ENCODE measurements at regions not wholly inside any gene's neighbourhood (a gene's known extent, or its start where the extent isn't known, plus 50 kb on each side); places are given as distances from the start of the nearest gene placed in this dataset.
"Not testable (repeated sequence)": the region's sequence is repeated elsewhere in the genome, so short reads cannot be mapped to it uniquely, and the experiment has no call there.

- ChIA-PET POLR2A (ENCODE audit: low non-redundant PET) (no interaction called here), CTCF (no interaction called here)
- no peak overlapping the region for H3K27ac ChIP-seq
- no peak for DNase-seq (ENCODE audit: low spot score)
- TF ChIP-seq CTCF (conservative IDR thresholded peaks at IDR 0.05; ENCODE audit: low read depth): no peak
These were observed 540.3 kb upstream of the CADM1 start for GRCh38 chr11:116044520-116044919.

DNA sequence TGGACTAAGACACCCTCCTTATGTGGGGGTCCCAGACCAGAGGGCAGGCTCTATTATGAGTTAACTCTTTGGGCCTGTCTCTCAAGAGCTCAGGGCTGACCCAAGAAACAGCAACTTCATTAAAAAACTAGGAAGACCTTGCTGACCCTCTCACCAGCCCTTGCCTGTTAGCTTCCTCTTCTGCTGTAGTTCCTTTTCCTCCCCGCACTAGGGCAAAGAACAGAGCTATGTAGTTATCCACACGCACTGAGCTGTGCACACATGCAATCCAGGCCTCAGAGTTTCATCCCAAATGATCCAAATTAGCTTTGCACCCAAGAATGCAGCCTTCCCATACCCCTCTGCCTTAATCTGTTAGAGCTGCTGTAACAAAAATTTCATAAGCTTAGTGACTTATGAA is 539.6 kb upstream of the CADM1 start:
- POLR2A ChIA-PET (ENCODE audit: low non-redundant PET): no interaction called here

GRCh38 chr11:116043059-116043458 is 538.8 kb upstream of the CADM1 start:
- POLR2A ChIA-PET (ENCODE audit: low non-redundant PET); DNase-seq (ENCODE audit: low spot score); CTCF ChIA-PET; H3K27ac ChIP-seq: not testable (repeated sequence)

More for the DNA sequence above, 539.6 kb upstream of the CADM1 start:
- no peak for DNase-seq (ENCODE audit: low spot score)
- CTCF ChIA-PET: no interaction called here
- H3K27ac ChIP-seq: no peak overlapping the region
- TF ChIP-seq CTCF (conservative IDR thresholded peaks at IDR 0.05; ENCODE audit: low read depth): no peak

DNA sequence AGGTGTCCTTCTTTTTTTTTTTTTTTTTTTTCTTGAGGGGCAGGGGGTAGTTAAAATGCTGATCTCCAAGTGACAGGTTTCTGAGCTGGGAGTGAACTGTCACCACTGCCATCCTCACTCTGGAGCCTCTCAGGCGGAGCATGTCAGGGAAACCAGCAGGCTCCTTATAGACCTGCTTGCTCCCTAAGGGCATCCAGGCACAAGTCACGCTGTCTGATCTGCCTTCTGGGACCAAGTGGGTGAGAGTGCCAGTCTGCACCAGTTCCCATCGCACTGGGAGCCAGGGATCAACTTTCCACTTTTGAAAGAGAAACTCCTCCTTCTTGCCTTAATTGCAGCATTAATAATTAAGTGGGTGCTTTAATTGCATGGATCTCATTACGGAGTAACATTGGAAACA is 537.9 kb upstream of the CADM1 start:
- ChIA-PET CTCF (interaction anchor here (0.7 kb wide), 1 partner anchor 285 kb away, joined by 4 read pairs; no protein-coding TSS in a partner anchor), POLR2A (ENCODE audit: low non-redundant PET) (no interaction called here)
- DNase-seq (ENCODE audit: low spot score): no peak
- no peak overlapping the region for H3K27ac ChIP-seq
- no peak for TF ChIP-seq CTCF (conservative IDR thresholded peaks at IDR 0.05; ENCODE audit: low read depth)

GRCh38 chr11:116037861-116038260 is 533.6 kb upstream of the CADM1 start:
- no peak for DNase-seq (ENCODE audit: low spot score)
- no peak for TF ChIP-seq CTCF (conservative IDR thresholded peaks at IDR 0.05; ENCODE audit: low read depth)
- H3K27ac ChIP-seq: no peak overlapping the region
- ChIA-PET CTCF (no interaction called here), POLR2A (ENCODE audit: low non-redundant PET) (no interaction called here)

- TF ChIP-seq CTCF (conservative IDR thresholded peaks at IDR 0.05; ENCODE audit: low read depth): no peak
- no peak for DNase-seq (ENCODE audit: low spot score)
- no peak overlapping the region for H3K27ac ChIP-seq
- POLR2A ChIA-PET (ENCODE audit: low non-redundant PET): no interaction called here
- CTCF ChIA-PET: no interaction called here
These were observed 531.8 kb upstream of the CADM1 start for GRCh38 chr11:116035977-116036376.

GRCh38 chr11:116033931-116034553 is 529.8 kb upstream of the CADM1 start:
- CTCF ChIA-PET: no interaction called here
- TF ChIP-seq CTCF (conservative IDR thresholded peaks at IDR 0.05; ENCODE audit: low read depth): no peak
- POLR2A ChIA-PET (ENCODE audit: low non-redundant PET): no interaction called here
- no peak overlapping the region for H3K27ac ChIP-seq
- no peak for DNase-seq (ENCODE audit: low spot score)
